KMS-11 (cell line): ENCODE measurements at regions not wholly inside any gene's neighbourhood (a gene's known extent, or its start where the extent isn't known, plus 50 kb on each side); places are given as distances from the start of the nearest gene placed in this dataset.

ENCODE experiments used
- H2AFZ ChIP-seq: fragments of 200-600 bp; sonication (generic); 2 replicates; pipeline ENCODE4 v1.6.1; 2016; ENCODE audit warnings: antibody characterized with exemption, mixed run types, low read depth
- H3K27ac ChIP-seq: fragments of 200-600 bp; sonication (generic); 2 replicates; pipeline ENCODE4 v1.6.1; 2016; ENCODE audit warnings: mild to moderate bottlenecking, mixed run types
- H3K27me3 ChIP-seq: fragments of 200-600 bp; sonication (generic); 2 replicates; pipeline ENCODE4 v1.6.1; 2017; ENCODE audit warnings: mild to moderate bottlenecking, low read depth, mixed run types, moderate library complexity; ENCODE audit not compliant: insufficient read depth
- H3K36me3 ChIP-seq: fragments of 200-600 bp; sonication (generic); 2 replicates; pipeline ENCODE4 v1.6.1; 2017; ENCODE audit warnings: mild to moderate bottlenecking, mixed run types; ENCODE audit not compliant: insufficient read depth
- H3K4me1 ChIP-seq: fragments of 200-600 bp; sonication (generic); 2 replicates; pipeline ENCODE4 v1.6.1; 2016; ENCODE audit warnings: mild to moderate bottlenecking, low read depth, mixed run types; ENCODE audit not compliant: poor library complexity, severe bottlenecking
- H3K4me2 ChIP-seq: fragments of 200-600 bp; sonication (generic); 2 replicates; pipeline ENCODE4 v1.7.0; 2016; ENCODE audit warnings: mild to moderate bottlenecking, mixed run types
- H3K4me3 ChIP-seq: fragments of 200-600 bp; sonication (generic); IDR thresholded peaks from 2 replicates; pipeline ENCODE4 v1.6.1; 2017; ENCODE audit warnings: low read depth, low read length, mixed read lengths; ENCODE audit not compliant: insufficient read depth
- H3K79me2 ChIP-seq: fragments of 200-600 bp; sonication (generic); 2 replicates; pipeline ENCODE4 v1.6.1; 2016; ENCODE audit warnings: low read depth, mixed run types; ENCODE audit not compliant: insufficient read depth
- H3K9ac ChIP-seq: fragments of 200-600 bp; sonication (generic); 2 replicates; pipeline ENCODE4 v1.6.1; 2016; ENCODE audit warnings: mild to moderate bottlenecking, mixed run types
- H4K20me1 ChIP-seq: fragments of 200-600 bp; sonication (generic); 2 replicates; pipeline ENCODE4 v1.6.1; 2016; ENCODE audit warnings: mild to moderate bottlenecking, mixed run types; ENCODE audit not compliant: insufficient read depth
- TF ChIP-seq, protein P1 (sequence below): fragments of 200-600 bp; sonication (generic); conservative IDR thresholded peaks from 2 replicates; pipeline ENCODE4 v1.6.1; 2017; ENCODE audit warnings: low read depth, mild to moderate bottlenecking, antibody characterized with exemption, low read length, moderate library complexity, mixed read lengths

- no peak overlapping the region for H3K27ac ChIP-seq
- no peak overlapping the region for H3K9ac ChIP-seq
- H4K20me1 ChIP-seq = no peaks in the 10 kb centered on the region
- TF ChIP-seq, protein P1, sequence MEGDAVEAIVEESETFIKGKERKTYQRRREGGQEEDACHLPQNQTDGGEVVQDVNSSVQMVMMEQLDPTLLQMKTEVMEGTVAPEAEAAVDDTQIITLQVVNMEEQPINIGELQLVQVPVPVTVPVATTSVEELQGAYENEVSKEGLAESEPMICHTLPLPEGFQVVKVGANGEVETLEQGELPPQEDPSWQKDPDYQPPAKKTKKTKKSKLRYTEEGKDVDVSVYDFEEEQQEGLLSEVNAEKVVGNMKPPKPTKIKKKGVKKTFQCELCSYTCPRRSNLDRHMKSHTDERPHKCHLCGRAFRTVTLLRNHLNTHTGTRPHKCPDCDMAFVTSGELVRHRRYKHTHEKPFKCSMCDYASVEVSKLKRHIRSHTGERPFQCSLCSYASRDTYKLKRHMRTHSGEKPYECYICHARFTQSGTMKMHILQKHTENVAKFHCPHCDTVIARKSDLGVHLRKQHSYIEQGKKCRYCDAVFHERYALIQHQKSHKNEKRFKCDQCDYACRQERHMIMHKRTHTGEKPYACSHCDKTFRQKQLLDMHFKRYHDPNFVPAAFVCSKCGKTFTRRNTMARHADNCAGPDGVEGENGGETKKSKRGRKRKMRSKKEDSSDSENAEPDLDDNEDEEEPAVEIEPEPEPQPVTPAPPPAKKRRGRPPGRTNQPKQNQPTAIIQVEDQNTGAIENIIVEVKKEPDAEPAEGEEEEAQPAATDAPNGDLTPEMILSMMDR = no peak
- no peaks in the 10 kb centered on the region for H3K79me2 ChIP-seq
- no peaks in the 10 kb centered on the region for H3K4me1 ChIP-seq
- no peaks in the 10 kb centered on the region for H3K27me3 ChIP-seq
- no peak overlapping the region for H3K4me3 ChIP-seq
- H2AFZ ChIP-seq = no peak overlapping the region
- H3K36me3 ChIP-seq = no peaks in the 10 kb centered on the region
- H3K4me2 ChIP-seq = no peak overlapping the region
These were observed 84.0 kb downstream of the SPP2 start for GRCh38 chr2:234134496-234134895.

GRCh38 chr2:234133004-234133403, 82.5 kb downstream of the SPP2 start:
- H2AFZ ChIP-seq = no peak overlapping the region
- TF ChIP-seq, protein P1 = no peak
- H3K79me2 ChIP-seq = no peaks in the 10 kb centered on the region
- no peak overlapping the region for H3K4me2 ChIP-seq
- no peaks in the 10 kb centered on the region for H3K4me1 ChIP-seq
- H4K20me1 ChIP-seq = no peaks in the 10 kb centered on the region
- no peaks in the 10 kb centered on the region for H3K27me3 ChIP-seq
- H3K36me3 ChIP-seq = no peaks in the 10 kb centered on the region
- no peak overlapping the region for H3K4me3 ChIP-seq
- H3K9ac ChIP-seq = no peak overlapping the region
- no peak overlapping the region for H3K27ac ChIP-seq

- no peak overlapping the region for H3K9ac ChIP-seq
- TF ChIP-seq, protein P1 = no peak
- H4K20me1 ChIP-seq = no peaks in the 10 kb centered on the region
- no peak overlapping the region for H2AFZ ChIP-seq
- H3K4me3 ChIP-seq = no peak overlapping the region
- H3K4me2 ChIP-seq = no peak overlapping the region
- no peaks in the 10 kb centered on the region for H3K27me3 ChIP-seq
- H3K79me2 ChIP-seq = no peaks in the 10 kb centered on the region
- no peaks in the 10 kb centered on the region for H3K36me3 ChIP-seq
- no peak overlapping the region for H3K27ac ChIP-seq
- no peaks in the 10 kb centered on the region for H3K4me1 ChIP-seq
These were observed 80.3 kb downstream of the SPP2 start for GRCh38 chr2:234130777-234131181.

DNA sequence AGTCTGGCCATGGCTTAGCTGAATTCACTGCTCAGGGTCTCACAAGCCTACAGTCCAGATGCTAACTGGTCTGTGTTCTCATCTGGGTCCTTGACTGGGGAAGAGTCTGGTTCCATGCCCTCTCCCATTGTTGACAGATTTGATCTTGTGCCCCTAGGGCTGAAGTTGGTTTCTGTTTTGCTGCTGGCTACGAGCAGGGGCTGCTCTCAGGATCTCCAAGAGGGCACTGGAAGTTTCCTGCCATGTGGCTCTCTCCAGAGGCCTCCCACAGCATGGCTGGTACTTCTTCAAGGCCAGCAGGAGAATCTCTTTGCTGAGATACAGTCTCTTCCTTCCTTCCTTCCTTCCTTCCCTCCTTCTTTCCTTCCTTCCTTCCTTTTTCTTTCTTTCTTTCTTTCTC, 78.1 kb downstream of the SPP2 start:
- TF ChIP-seq, protein P1 = no peak
- no peak overlapping the region for H3K4me3 ChIP-seq
- H3K4me2 ChIP-seq = no peak overlapping the region
- H3K27ac ChIP-seq = no peak overlapping the region
- no peaks in the 10 kb centered on the region for H3K27me3 ChIP-seq
- no peak overlapping the region for H2AFZ ChIP-seq
- H3K9ac ChIP-seq = no peak overlapping the region
- no peaks in the 10 kb centered on the region for H3K4me1 ChIP-seq
- no peaks in the 10 kb centered on the region for H3K79me2 ChIP-seq
- no peaks in the 10 kb centered on the region for H4K20me1 ChIP-seq
- H3K36me3 ChIP-seq = no peaks in the 10 kb centered on the region
